ENCODE measurements at regions not wholly inside any gene's neighbourhood (a gene's known extent, or its start where the extent isn't known, plus 50 kb on each side); places are given as distances from the start of the nearest gene placed in this dataset.

DNA sequence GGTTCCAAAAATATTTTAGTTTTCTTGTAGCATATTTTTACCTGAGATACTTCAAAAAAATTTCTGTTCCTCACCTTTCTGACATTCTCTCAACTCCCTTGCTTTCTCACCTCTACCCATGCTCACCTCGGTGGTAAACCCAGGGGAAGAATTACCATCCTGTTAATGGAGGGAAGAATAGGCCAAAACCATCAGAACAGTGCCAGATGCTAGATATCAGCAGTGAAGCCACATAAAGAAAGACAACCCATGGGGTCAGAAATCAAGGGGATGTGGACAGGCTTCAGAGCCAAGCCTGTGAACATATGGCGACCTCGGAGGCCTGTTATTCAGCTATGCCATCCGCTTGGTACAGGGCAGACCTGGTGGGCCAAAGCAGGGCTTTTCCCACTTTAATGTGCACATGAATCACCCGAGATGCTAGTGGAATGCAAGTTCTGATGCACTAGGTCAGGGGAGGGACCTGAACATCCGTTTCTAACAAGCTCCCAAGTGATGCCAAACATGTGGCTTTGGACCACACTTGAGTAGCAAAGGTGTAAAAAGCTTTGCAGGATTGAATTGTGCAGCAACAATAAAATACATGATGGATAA lies 125.5 kb downstream of the NPY start:
- TF ChIP-seq, protein P1, sequence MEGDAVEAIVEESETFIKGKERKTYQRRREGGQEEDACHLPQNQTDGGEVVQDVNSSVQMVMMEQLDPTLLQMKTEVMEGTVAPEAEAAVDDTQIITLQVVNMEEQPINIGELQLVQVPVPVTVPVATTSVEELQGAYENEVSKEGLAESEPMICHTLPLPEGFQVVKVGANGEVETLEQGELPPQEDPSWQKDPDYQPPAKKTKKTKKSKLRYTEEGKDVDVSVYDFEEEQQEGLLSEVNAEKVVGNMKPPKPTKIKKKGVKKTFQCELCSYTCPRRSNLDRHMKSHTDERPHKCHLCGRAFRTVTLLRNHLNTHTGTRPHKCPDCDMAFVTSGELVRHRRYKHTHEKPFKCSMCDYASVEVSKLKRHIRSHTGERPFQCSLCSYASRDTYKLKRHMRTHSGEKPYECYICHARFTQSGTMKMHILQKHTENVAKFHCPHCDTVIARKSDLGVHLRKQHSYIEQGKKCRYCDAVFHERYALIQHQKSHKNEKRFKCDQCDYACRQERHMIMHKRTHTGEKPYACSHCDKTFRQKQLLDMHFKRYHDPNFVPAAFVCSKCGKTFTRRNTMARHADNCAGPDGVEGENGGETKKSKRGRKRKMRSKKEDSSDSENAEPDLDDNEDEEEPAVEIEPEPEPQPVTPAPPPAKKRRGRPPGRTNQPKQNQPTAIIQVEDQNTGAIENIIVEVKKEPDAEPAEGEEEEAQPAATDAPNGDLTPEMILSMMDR (conservative IDR thresholded peaks at IDR 0.05; ENCODE audit: low read depth, low read length): no peak
- DNase-seq (ENCODE audit: low read depth): no peak
- no peak overlapping the region for H3K4me3 ChIP-seq (ENCODE audit: low read depth, low read length)

DNA sequence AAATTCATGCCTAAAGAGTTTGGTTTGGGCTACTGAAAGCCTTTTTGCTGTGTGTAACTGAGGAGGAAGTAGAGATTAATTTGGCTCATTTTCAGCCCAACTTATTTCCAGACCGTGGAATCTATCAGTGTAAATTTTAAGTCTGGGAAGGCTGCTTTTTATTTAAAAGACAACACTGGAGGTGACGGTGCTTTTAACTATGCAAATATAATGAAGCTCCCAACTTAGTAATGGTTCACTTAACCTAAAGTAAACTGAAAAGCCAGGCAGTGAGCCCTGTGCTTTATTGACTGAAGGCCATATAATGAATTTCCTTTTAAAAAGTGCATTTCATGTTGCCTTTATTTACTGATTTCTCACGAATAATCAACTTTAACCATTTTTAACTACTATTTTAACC lies 127.2 kb downstream of the NPY start:
- DNase-seq (ENCODE audit: low read depth): no peak
- no peak overlapping the region for H3K4me3 ChIP-seq (ENCODE audit: low read depth, low read length)
- TF ChIP-seq, protein P1 (conservative IDR thresholded peaks at IDR 0.05; ENCODE audit: low read depth, low read length): no peak

DNA sequence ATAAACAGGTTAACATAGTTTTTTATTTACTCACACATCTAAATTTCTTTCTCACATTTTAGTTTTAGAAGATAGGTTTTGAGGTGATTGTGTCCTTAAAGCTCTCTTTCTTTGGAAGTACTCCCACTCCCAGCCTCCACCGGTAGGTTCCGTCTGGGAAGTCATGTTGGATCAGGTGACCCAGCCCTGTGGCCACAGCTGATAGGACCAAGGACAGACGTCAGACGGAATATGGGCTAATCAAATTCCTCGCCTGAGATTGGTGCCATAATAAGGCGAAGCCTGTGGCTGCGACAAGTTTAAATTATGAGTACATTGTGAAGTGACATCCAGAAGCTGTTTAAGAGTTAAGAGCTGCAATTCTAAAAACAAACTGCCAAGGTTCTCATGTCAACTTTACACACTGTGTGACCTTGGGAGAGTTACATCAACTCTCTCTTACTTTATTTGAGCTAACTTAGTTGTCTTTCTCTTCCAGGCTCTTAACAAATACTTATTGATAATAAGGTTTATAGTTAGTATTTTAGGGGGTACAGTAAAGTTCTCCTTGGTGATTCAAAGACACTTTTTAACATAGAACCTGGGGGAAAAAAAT lies 133.6 kb downstream of the NPY start:
- H3K4me3 ChIP-seq (ENCODE audit: low read depth, low read length): no peak overlapping the region
- TF ChIP-seq, protein P1 (conservative IDR thresholded peaks at IDR 0.05; ENCODE audit: low read depth, low read length): no peak
- no peak for DNase-seq (ENCODE audit: low read depth)

DNA sequence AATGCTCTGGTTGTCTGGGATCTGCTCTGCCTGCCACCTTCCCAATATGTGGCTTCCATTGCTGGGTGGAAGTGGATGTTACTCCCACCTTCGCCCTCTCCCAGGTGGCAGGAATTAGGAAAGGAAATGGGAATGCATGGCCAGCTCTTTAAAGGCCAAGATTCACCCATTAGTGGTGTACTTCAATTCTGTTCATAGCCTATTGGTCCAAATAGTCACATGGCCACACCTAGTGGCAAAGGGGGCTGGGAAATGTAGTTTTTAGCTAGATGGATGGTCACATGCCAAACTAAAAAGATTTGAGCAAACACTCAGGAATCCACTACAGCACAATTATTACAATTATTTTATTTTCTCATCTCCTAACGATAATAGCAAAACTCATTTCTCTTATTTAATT lies 135.1 kb downstream of the NPY start:
- TF ChIP-seq, protein P1 (conservative IDR thresholded peaks at IDR 0.05; ENCODE audit: low read depth, low read length): no peak
- H3K4me3 ChIP-seq (ENCODE audit: low read depth, low read length): no peak overlapping the region
- no peak for DNase-seq (ENCODE audit: low read depth)

DNA sequence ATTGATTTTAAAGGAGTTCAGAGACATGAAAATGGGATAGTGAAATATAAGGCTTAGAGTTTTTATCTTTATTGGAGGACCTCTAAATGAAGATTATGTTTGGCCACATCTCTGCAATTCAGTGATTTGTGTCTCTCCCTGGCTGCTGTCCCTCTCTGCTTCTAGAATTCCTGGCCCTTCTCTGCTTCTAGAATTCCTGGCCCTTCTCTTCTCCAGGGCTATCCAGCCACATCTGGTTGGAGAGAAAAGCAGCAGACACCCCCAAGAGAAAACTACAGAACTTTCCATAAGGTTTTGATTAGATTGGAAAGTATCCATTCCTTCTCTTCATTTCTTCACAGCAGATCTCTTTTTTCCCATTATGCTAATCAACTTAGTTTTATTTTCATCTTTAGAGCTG lies 135.5 kb downstream of the NPY start:
- no peak overlapping the region for H3K4me3 ChIP-seq (ENCODE audit: low read depth, low read length)
- no peak for DNase-seq (ENCODE audit: low read depth)
- TF ChIP-seq, protein P1 (conservative IDR thresholded peaks at IDR 0.05; ENCODE audit: low read depth, low read length): no peak

DNA sequence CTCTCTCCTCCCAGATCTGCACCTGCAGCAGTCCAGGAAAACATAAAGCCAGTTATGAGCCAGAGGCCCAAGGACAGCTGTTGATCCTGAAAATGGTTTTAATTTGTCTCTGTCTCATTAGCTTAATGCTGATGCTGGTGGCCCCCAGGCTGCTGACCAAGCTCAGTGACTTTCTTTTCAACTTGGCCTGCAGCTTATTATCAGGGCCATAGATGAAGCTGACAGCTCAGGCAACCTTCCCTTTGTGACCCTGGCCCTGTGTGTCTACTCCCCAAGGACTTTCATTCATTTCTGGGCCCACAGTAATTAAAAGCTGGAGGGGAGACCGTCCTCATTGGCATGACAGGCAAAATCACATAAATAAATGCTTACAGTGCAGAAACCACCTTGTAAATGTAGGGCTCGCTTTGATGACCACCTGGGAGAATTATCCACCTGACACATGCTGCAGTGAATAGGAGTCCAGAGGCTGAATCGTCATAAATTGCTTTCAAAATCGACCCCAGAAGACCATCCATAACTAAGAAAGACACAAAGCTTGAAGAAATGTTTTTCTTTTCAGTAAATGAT lies 138.5 kb downstream of the NPY start:
- TF ChIP-seq, protein P1 (conservative IDR thresholded peaks at IDR 0.05; ENCODE audit: low read depth, low read length): no peak
- no peak for DNase-seq (ENCODE audit: low read depth)
- no peak overlapping the region for H3K4me3 ChIP-seq (ENCODE audit: low read depth, low read length)

DNA sequence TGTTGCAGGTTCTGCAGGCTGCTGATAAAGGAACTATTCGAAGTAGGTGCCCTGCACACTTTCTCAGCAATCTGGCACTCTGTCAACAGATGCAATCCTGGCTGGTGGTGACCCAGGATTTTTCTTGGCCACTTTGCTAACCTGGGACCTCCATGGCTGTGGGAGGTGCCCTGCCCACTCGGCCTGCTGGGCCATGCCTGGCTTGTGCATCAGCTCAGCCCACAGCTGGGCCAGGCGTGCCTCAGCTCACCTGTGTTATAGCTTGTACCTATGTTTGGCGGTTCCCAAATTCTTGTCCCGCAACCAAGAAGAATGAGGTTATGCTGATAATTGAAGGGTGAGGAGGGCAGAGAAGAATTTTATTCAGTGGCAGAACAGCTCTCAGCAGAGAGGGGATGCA lies 141.7 kb downstream of the NPY start:
- DNase-seq (ENCODE audit: low read depth): no peak
- TF ChIP-seq, protein P1 (conservative IDR thresholded peaks at IDR 0.05; ENCODE audit: low read depth, low read length): no peak
- H3K4me3 ChIP-seq (ENCODE audit: low read depth, low read length): no peak overlapping the region
